SK-N-SH (cell line): ENCODE measurements at regions not wholly inside any gene's neighbourhood (a gene's known extent, or its start where the extent isn't known, plus 50 kb on each side); places are given as distances from the start of the nearest gene placed in this dataset.

Source experiments
- EP300 ChIP-seq, 2 experiments: IDR thresholded peaks; 2 replicates each; pipeline versions ENCODE4 v1.4.0 to v1.6.1; 2012; ENCODE audit warnings: borderline replicate concordance in 1 of 2, low read depth in 1 of 2, low read length in 1 of 2
- GABPA ChIP-seq: IDR thresholded peaks from 2 replicates; pipeline ENCODE4 v1.4.0; 2012; ENCODE audit warnings: low read depth, mild to moderate bottlenecking
- JUND ChIP-seq: IDR thresholded peaks from 2 replicates; pipeline ENCODE4 v1.4.0; 2012
- MXI1 ChIP-seq: IDR thresholded peaks from 2 replicates; pipeline ENCODE4 v1.6.1; 2012; ENCODE audit warnings: mild to moderate bottlenecking, low read depth, low read length, improper control_type of control experiment
- POLR2AphosphoS5 ChIP-seq: IDR thresholded peaks from 2 replicates; pipeline ENCODE4 v1.6.1; 2012; ENCODE audit warnings: low read depth, low read length
- RFX5 ChIP-seq: IDR thresholded peaks from 2 replicates; pipeline ENCODE4 v1.6.1; 2012; ENCODE audit warnings: mild to moderate bottlenecking, improper control_type of control experiment, low read length
- RXRA ChIP-seq: IDR thresholded peaks from 2 replicates; pipeline ENCODE4 v1.4.0; 2012; ENCODE audit warnings: low read depth, mild to moderate bottlenecking, borderline replicate concordance
- USF1 ChIP-seq: IDR thresholded peaks from 2 replicates; pipeline ENCODE4 v1.4.0; 2012; ENCODE audit warnings: low read depth, borderline replicate concordance
- TF ChIP-seq, protein P1 (sequence below): fragments of 200-600 bp; sonication (generic); IDR thresholded peaks from 2 replicates; pipeline ENCODE4 v1.6.1; 2017; ENCODE audit warnings: antibody characterized with exemption, mild to moderate bottlenecking, moderate library complexity

DNA sequence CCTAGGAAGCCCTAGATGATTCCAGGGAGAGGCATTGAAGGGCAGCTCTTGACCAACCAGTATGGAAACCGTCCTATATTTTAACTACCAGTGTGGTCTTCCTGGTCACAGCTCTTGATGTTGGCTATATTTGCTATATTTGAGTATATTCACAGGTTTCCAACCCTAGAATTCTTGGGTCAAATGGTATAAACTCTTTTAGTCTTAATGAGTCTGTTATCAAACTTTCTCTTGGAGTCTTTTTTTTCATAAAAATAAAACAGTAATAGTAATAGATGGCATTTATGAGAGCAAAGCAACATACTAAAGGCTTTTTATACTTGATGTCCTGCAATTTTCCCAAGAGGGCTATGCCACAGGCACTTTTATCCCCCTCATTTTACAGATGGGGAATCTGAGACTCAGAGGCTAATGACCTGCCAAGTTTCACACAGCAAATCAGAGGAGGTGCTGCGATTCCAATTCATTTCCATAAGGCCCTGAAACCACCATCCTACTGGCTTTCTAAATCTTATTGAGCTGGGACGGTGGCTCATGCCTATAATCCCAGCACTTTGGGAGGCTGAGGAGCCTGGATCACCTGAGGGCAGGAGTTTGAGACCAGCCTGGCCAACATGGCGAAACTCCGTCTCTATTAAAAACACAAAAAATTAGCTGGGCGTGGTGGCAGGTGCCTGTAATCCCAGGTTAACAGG is 217.2 kb upstream of the ZNF217 start:
- TF ChIP-seq, protein P1, sequence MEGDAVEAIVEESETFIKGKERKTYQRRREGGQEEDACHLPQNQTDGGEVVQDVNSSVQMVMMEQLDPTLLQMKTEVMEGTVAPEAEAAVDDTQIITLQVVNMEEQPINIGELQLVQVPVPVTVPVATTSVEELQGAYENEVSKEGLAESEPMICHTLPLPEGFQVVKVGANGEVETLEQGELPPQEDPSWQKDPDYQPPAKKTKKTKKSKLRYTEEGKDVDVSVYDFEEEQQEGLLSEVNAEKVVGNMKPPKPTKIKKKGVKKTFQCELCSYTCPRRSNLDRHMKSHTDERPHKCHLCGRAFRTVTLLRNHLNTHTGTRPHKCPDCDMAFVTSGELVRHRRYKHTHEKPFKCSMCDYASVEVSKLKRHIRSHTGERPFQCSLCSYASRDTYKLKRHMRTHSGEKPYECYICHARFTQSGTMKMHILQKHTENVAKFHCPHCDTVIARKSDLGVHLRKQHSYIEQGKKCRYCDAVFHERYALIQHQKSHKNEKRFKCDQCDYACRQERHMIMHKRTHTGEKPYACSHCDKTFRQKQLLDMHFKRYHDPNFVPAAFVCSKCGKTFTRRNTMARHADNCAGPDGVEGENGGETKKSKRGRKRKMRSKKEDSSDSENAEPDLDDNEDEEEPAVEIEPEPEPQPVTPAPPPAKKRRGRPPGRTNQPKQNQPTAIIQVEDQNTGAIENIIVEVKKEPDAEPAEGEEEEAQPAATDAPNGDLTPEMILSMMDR = no peak
- no peak for TF ChIP-seq RFX5
- no peak for TF ChIP-seq RXRA
- no peak for TF ChIP-seq POLR2AphosphoS5
- TF ChIP-seq JUND = no peak
- TF ChIP-seq GABPA = no peak
- no peak for TF ChIP-seq MXI1
- no peak for TF ChIP-seq EP300 (IDR thresholded peaks at IDR 0.05; ENCODE audit: borderline replicate concordance in 1 of 2, low read depth in 1 of 2, low read length in 1 of 2)
- TF ChIP-seq USF1 = no peak
